CD4-positive, alpha-beta memory T cell (primary cell): ENCODE measurements at regions not wholly inside any gene's neighbourhood (a gene's known extent, or its start where the extent isn't known, plus 50 kb on each side); places are given as distances from the start of the nearest gene placed in this dataset.

Experiments used
- CTCF ChIA-PET: fragments of 350-600 bp; sonication (Branson Sonifier 250); formaldehyde crosslinking; loops from one replicate; lab custom pipeline; 2021; ENCODE audit warnings: inconsistent platforms; ENCODE audit not compliant: partially characterized antibody; lab: Charles Lee
- POLR2A ChIA-PET: fragments of 350-600 bp; sonication (Branson Sonifier 250); formaldehyde crosslinking; loops from one replicate; lab custom pipeline; 2021; ENCODE audit not compliant: partially characterized antibody; lab: Charles Lee
- DNase-seq, 5 donors: peaks; one replicate each; pipeline versions ENCODE4 v3.0.0 to v3.0.0-alpha.2; 2020 to 2022; ENCODE audit warnings: mixed read lengths in 1 of 5
- H3K27ac ChIP-seq: one replicate; pipeline ENCODE4 v1.7.0; 2013; ENCODE audit warnings: low read depth, low read length
- H3K27me3 ChIP-seq: 2 replicates; pipeline ENCODE4 v1.7.0; 2013; ENCODE audit warnings: mild to moderate bottlenecking, low read length, moderate library complexity; ENCODE audit not compliant: insufficient read depth
- H3K36me3 ChIP-seq: 2 replicates; pipeline ENCODE4 v1.7.0; 2013; ENCODE audit warnings: mild to moderate bottlenecking, low read length, moderate library complexity; ENCODE audit not compliant: insufficient read depth
- H3K4me1 ChIP-seq: 2 replicates; pipeline ENCODE4 v1.7.0; 2013; ENCODE audit warnings: mild to moderate bottlenecking, low read length, moderate library complexity; ENCODE audit not compliant: insufficient read depth
- H3K4me3 ChIP-seq, 2 donors: one replicate each; pipeline ENCODE4 v1.7.0; 2013; ENCODE audit warnings: low read length in 2 of 2, mild to moderate bottlenecking in 1 of 2
- H3K9me3 ChIP-seq, 2 donors: one replicate each; pipeline ENCODE4 v1.7.0; 2013; ENCODE audit warnings: low read length in 2 of 2, control low read depth in 1 of 2; ENCODE audit not compliant: control insufficient read depth in 1 of 2
- H3K27ac Mint-ChIP-seq, 7 donors: one replicate each; pipeline ENCODE4 v1.8.0; 2020 to 2021; ENCODE audit warnings: mixed read lengths in 7 of 7, mild to moderate bottlenecking in 6 of 7, inconsistent platforms in 3 of 7, moderate library complexity in 3 of 7
- H3K27me3 Mint-ChIP-seq, 2 donors: one replicate each; pipeline ENCODE4 v1.8.0; 2020 to 2021; ENCODE audit warnings: mixed read lengths in 2 of 2
- H3K36me3 Mint-ChIP-seq, 2 donors: one replicate each; pipeline ENCODE4 v1.8.0; 2020 to 2021; ENCODE audit warnings: mixed read lengths in 2 of 2, inconsistent platforms in 1 of 2, mild to moderate bottlenecking in 1 of 2
- H3K4me1 Mint-ChIP-seq, 4 donors: one replicate each; pipeline ENCODE4 v1.8.0; 2020 to 2021; ENCODE audit warnings: mixed read lengths in 4 of 4, mild to moderate bottlenecking in 1 of 4
- H3K4me3 Mint-ChIP-seq, 8 donors: one replicate each; pipeline ENCODE4 v1.8.0; 2020 to 2021; ENCODE audit warnings: mixed read lengths in 8 of 8, mild to moderate bottlenecking in 7 of 8, moderate library complexity in 6 of 8, inconsistent platforms in 3 of 8
- H3K9me3 Mint-ChIP-seq, 8 donors: one replicate each; pipeline ENCODE4 v1.8.0; 2020 to 2021; ENCODE audit warnings: mixed read lengths in 8 of 8, mild to moderate bottlenecking in 5 of 8, inconsistent platforms in 3 of 8, moderate library complexity in 1 of 8
- intact Hi-C: fragments of 100-400 bp; cut with micrococcal nuclease; formaldehyde crosslinking; loops from one replicate; pipeline ENCODE4 v1.15.1; 2023

DNA sequence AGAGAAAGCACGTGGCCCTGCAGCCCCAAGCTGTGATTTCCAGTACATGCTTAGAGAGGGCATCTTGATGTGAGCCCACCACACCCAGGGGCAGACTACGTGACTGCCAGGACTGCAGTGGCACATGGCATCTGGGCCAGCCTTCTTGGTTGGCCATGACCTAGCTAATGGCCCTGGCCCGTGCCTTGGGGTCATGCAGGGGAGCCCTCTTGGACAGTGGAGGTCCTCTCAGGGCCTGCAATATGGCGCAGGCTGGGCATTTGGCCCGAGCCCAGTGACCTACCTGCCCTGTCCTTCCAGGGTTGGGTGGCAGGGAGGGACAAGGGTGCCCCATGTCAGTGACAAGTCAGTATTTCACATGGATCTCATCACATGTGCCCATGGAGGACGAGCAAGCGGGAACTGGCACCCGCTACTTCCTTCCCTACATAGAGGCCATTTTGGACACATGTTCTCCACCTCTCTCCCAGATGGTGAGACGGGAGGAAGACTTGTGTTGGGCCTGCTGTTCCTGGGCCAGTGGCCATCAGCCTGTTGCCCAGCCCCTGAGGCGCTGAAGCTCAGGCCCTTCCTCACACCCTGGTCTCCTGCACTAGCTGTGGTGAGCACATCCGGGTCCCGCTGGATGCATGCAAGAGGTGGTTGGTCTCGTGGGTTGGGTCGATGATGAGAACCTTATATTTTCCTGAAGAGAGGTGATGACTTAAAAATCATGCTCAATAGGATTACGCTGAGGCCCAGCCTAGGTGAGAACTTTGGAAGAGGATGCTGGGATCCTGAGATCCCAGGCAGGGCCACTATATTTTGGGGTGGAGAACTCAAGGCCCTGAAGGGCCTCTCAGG is 195.6 kb downstream of the UBE3A start:
- Histone ChIP-seq H3K27me3 (no peaks in the 10 kb centered on the region), H3K27ac (no peak overlapping the region), H3K4me1 (no peaks in the 10 kb centered on the region), H3K9me3 (no peaks in the 10 kb centered on the region), H3K36me3 (no peaks in the 10 kb centered on the region), H3K4me3 (no peak overlapping the region)
- ChIA-PET CTCF (no interaction called here), POLR2A (no interaction called here)
- intact Hi-C loops, result no loop called here
- Mint-ChIP-seq H3K4me3 (no peak overlapping the region), H3K36me3 (no peaks in the 10 kb centered on the region), H3K27me3 (no peaks in the 10 kb centered on the region), H3K4me1 (no peaks in the 10 kb centered on the region), H3K27ac (no peak overlapping the region), H3K9me3 (peaks cover 0 to 16% (median 5%) of the 10 kb centered on the region in 8 donors)
- no peak for DNase-seq

DNA sequence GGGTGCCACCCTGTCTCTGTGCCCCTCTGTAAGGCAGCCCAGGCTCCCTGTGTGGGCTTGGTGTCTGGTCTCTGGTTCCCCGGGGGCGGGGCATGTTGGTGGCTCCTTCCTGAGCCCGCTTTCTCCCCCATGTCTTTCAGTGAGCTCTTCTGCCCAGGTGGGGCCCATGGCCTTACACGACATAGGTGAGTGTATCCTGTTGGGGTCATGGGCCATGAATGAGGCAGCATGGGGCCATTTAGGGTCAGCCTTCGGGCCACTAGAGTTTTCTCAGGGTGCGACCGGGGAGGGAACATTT is 195.1 kb downstream of the UBE3A start:
- no peaks in the 10 kb centered on the region for H3K9me3 ChIP-seq
- CTCF ChIA-PET, result no interaction called here
- no peaks in the 10 kb centered on the region for H3K36me3 Mint-ChIP-seq

DNA sequence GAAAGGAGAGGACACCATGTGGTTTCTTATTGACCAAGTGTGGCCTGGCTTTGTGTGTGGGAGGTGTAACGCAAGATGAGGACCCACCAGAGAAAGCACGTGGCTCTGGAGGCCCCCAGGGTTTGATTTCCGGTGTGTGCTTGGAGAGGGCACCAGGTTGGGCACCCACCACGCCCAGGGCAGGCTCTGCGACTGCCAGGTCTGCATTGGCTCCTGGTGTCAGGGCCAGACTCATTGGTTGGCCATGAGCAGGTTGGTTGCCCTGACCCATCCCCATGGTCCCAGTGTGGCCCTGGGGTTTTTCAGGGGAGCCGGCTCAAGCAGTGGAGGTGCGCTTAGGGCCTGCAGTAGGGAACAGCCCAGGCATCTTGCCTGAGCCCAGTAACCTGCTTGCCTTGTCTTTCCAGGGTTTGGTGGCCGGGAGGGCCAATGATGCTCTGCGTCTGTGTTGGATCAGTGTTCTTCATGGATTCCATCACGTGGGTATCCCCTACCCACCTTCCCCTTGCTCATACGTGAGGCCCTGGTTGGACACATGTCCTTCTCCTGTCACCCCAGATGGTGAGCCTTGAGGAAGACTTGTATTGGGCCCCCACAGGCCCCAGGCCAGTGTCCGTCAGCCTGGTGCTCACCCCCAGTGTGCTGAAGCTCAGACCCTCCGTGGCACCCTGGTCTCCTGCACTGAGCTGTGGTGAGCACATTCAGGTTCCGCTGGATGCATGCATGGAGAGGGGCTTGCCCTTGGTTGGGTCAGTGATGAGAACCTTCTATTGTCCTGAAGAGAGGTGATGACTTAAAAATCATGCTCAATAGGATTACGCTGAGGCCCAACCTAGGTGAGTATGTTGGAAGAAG is 193.9 kb downstream of the UBE3A start:
- H3K36me3 ChIP-seq, result no peaks in the 10 kb centered on the region
- intact Hi-C loops, result no loop called here
- no peak overlapping the region for H3K4me3 Mint-ChIP-seq
- no peaks in the 10 kb centered on the region for H3K27me3 Mint-ChIP-seq
- no peak overlapping the region for H3K27ac Mint-ChIP-seq
- H3K4me3 ChIP-seq, result no peak overlapping the region
- H3K4me1 Mint-ChIP-seq, result no peaks in the 10 kb centered on the region
- CTCF ChIA-PET, result no interaction called here
- POLR2A ChIA-PET, result no interaction called here
- peaks cover 0 to 21% (median 5%) of the 10 kb centered on the region in 8 donors for H3K9me3 Mint-ChIP-seq
- DNase-seq, result no peak
- H3K4me1 ChIP-seq, result no peaks in the 10 kb centered on the region
- H3K36me3 Mint-ChIP-seq, result no peaks in the 10 kb centered on the region
- H3K9me3 ChIP-seq, result no peaks in the 10 kb centered on the region
- no peaks in the 10 kb centered on the region for H3K27me3 ChIP-seq
- no peak overlapping the region for H3K27ac ChIP-seq

More for the DNA sequence above, 195.1 kb downstream of the UBE3A start:
- H3K27ac ChIP-seq, result no peak overlapping the region
- H3K27me3 ChIP-seq, result no peaks in the 10 kb centered on the region
- H3K36me3 ChIP-seq, result no peaks in the 10 kb centered on the region
- no peaks in the 10 kb centered on the region for H3K4me1 Mint-ChIP-seq
- peaks cover 0 to 16% (median 5%) of the 10 kb centered on the region in 8 donors for H3K9me3 Mint-ChIP-seq
- POLR2A ChIA-PET, result no interaction called here
- no peaks in the 10 kb centered on the region for H3K27me3 Mint-ChIP-seq
- DNase-seq, result no peak
- H3K4me3 Mint-ChIP-seq, result no peak overlapping the region
- no peak overlapping the region for H3K27ac Mint-ChIP-seq
- H3K4me1 ChIP-seq, result no peaks in the 10 kb centered on the region
- H3K4me3 ChIP-seq, result no peak overlapping the region
- intact Hi-C loops, result no loop called here

DNA sequence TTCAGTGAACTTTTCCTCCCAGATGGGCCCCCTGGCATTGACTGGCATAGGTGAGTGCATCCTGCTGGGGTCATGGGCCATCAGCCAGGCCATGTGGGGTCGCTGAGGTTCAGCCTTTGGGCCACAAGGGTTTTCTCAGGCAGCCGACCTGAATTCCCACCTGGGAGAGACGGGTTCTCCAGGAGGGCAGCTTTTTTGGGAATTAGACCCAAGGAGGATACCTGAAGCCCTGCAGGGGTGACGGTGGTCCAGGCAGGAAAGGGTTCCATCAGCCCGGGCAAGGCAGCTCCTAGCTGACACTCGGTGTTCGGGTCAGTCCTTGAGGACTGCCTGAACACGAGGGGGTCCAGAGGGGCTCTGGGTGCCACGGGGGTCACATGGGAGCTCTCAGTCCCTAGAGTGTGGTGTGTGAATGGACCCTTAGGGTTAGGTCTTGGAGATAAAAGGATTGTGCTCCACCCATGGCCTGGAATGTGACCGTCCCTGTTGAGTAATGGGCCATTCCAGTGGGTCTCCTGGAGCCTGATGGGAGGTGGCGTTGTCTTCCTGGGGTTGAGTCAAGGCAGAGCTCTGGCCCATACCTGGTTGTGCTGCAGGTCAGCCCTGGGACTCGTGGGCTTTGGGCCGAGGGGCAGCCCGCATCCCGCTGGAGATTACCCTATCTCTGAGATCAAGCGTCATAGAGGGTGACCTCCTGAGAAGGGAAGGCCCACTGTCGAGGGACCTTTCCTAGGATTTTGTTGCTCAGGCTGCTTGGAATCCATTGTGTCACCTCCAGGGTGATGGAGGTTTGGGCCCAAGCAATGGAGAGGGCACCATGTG is 192.8 kb downstream of the UBE3A start:
- no peaks in the 10 kb centered on the region for H3K36me3 ChIP-seq
- DNase-seq, result no peak
- no peaks in the 10 kb centered on the region for H3K9me3 ChIP-seq
- no peaks in the 10 kb centered on the region for H3K27me3 ChIP-seq
- POLR2A ChIA-PET, result no interaction called here
- H3K4me3 ChIP-seq, result no peak overlapping the region
- intact Hi-C loops, result no loop called here
- no peak overlapping the region for H3K27ac ChIP-seq
- Mint-ChIP-seq H3K4me1 (no peaks in the 10 kb centered on the region), H3K9me3 (peaks cover 0 to 24% (median 4%) of the 10 kb centered on the region in 8 donors), H3K36me3 (no peaks in the 10 kb centered on the region), H3K4me3 (no peak overlapping the region), H3K27ac (peak overlapping the region in 1 of 7 donors; percentile 66), H3K27me3 (no peaks in the 10 kb centered on the region)
- H3K4me1 ChIP-seq, result no peaks in the 10 kb centered on the region
- CTCF ChIA-PET, result no interaction called here

DNA sequence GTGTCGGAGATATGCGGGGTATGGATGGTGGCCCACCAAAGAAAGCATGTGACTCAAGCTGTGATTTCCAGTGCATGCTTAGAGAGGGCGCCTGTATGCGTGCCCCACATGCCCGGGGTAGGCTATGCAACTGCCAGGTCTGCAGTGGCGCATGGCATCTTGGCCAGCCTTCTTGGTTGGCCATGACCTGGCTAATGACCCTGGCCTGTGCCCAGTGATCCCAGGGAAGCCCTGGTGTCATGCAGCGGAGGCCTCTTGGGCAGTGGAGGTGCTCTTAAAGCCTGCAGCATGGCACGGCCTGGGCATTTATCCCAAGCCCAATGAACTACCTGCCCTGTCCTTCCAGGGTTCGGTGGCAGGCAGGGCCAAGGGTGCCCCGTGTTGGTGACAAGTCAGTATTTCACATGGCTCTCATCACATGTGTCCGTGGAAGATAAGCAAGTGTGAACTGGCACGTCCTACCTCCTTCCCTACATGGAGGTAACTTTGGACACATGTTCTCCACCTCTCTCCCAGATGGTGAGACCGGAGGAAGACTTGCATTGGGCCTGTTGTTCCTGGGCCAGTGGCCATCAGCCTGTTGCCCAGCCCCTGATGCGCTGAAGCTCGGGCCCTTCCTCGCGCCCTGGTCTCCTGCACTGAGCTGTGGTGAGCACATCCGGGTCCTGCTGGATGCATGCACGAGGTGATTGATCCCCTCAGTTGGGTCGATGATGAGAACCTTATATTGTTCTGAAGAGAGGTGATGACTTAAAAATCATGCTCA is 192.0 kb downstream of the UBE3A start:
- H3K4me3 ChIP-seq, result no peak overlapping the region
- Mint-ChIP-seq H3K4me1 (no peaks in the 10 kb centered on the region), H3K36me3 (no peaks in the 10 kb centered on the region), H3K4me3 (no peak overlapping the region), H3K27ac (peak overlapping the region in 1 of 7 donors; percentile 66), H3K27me3 (no peaks in the 10 kb centered on the region), H3K9me3 (peaks cover 0 to 24% (median 4%) of the 10 kb centered on the region in 8 donors)
- POLR2A ChIA-PET, result no interaction called here
- H3K27ac ChIP-seq, result no peak overlapping the region
- H3K36me3 ChIP-seq, result no peaks in the 10 kb centered on the region
- no peak for DNase-seq
- no peaks in the 10 kb centered on the region for H3K9me3 ChIP-seq
- CTCF ChIA-PET, result no interaction called here
- no peaks in the 10 kb centered on the region for H3K27me3 ChIP-seq
- intact Hi-C loops, result no loop called here
- H3K4me1 ChIP-seq, result no peaks in the 10 kb centered on the region

GRCh38 chr15:25247407-25248038 is 191.3 kb downstream of the UBE3A start:
- Histone ChIP-seq H3K4me1 (no peaks in the 10 kb centered on the region), H3K9me3 (no peaks in the 10 kb centered on the region), H3K27ac (no peak overlapping the region), H3K36me3 (no peaks in the 10 kb centered on the region), H3K4me3 (no peak overlapping the region), H3K27me3 (no peaks in the 10 kb centered on the region)
- DNase-seq, result no peak
- CTCF ChIA-PET, result no interaction called here
- Mint-ChIP-seq H3K27me3 (no peaks in the 10 kb centered on the region), H3K4me3 (no peak overlapping the region), H3K27ac (no peak overlapping the region), H3K36me3 (no peaks in the 10 kb centered on the region), H3K9me3 (peaks cover 0 to 22% (median 6%) of the 10 kb centered on the region in 8 donors), H3K4me1 (no peaks in the 10 kb centered on the region)
- intact Hi-C loops, result no loop called here
- POLR2A ChIA-PET, result no interaction called here
